Smooth muscle cell (in vitro differentiated cells): ENCODE measurements at regions not wholly inside any gene's neighbourhood (a gene's known extent, or its start where the extent isn't known, plus 50 kb on each side); places are given as distances from the start of the nearest gene placed in this dataset.
"Not testable (repeated sequence)": the region's sequence is repeated elsewhere in the genome, so short reads cannot be mapped to it uniquely, and the experiment has no call there.

ENCODE experiments used
- DNase-seq: peaks from one replicate; lab custom pipeline; 2025; ENCODE audit not compliant: unreplicated experiment; lab: John Stamatoyannopoulos, UW
- H2AFZ ChIP-seq: fragments of 200-600 bp; sonication (generic); 2 replicates; pipeline ENCODE4 v1.6.0; 2016; ENCODE audit warnings: antibody characterized with exemption, low read depth, mild to moderate bottlenecking
- H3F3A ChIP-seq: fragments of 200-600 bp; sonication (generic); 2 replicates; pipeline ENCODE4 v1.6.0; 2017; ENCODE audit warnings: antibody characterized with exemption, low read depth
- H3K27ac ChIP-seq: fragments of 200-600 bp; sonication (generic); 2 replicates; pipeline ENCODE4 v1.5.1; 2016; ENCODE audit warnings: low read depth, mild to moderate bottlenecking
- H3K27me3 ChIP-seq: fragments of 200-600 bp; sonication (generic); 2 replicates; pipeline ENCODE4 v1.6.1; 2016; ENCODE audit warnings: low read depth, mild to moderate bottlenecking
- H3K36me3 ChIP-seq: fragments of 200-600 bp; sonication (generic); 2 replicates; pipeline ENCODE4 v1.5.1; 2016; ENCODE audit warnings: low read depth
- H3K4me1 ChIP-seq: fragments of 200-600 bp; sonication (generic); 2 replicates; pipeline ENCODE4 v1.5.1; 2016; ENCODE audit warnings: low read depth
- H3K4me2 ChIP-seq: fragments of 200-600 bp; sonication (generic); 2 replicates; pipeline ENCODE4 v1.6.0; 2016; ENCODE audit warnings: mild to moderate bottlenecking
- H3K4me3 ChIP-seq: fragments of 200-600 bp; sonication (generic); 2 replicates; pipeline ENCODE4 v1.5.1; 2016; ENCODE audit warnings: mild to moderate bottlenecking
- H3K79me2 ChIP-seq: fragments of 200-600 bp; sonication (generic); 2 replicates; pipeline ENCODE4 v1.6.0; 2016; ENCODE audit warnings: low read depth, mild to moderate bottlenecking
- H3K9ac ChIP-seq: fragments of 200-600 bp; sonication (generic); 2 replicates; pipeline ENCODE4 v1.6.0; 2016; ENCODE audit warnings: low read depth
- H3K9me3 ChIP-seq: fragments of 200-600 bp; sonication (generic); replicated peaks from 2 replicates; pipeline ENCODE4 v1.5.1; 2016; ENCODE audit warnings: low read depth
- H4K20me1 ChIP-seq: fragments of 200-600 bp; sonication (generic); 2 replicates; pipeline ENCODE4 v1.6.0; 2016; ENCODE audit warnings: low read depth
- WGBS: methylation state at CpG from one replicate; pipeline ENCODE4 v1.1.7; 2016; ENCODE audit warnings: low lambda C conversion rate; 5-methylcytosine and 5-hydroxymethylcytosine counted together
- TF ChIP-seq, protein P1 (sequence below): fragments of 200-600 bp; sonication (generic); IDR thresholded peaks from 2 replicates; pipeline ENCODE4 v1.5.1; 2017; ENCODE audit warnings: borderline replicate concordance, mild to moderate bottlenecking, antibody characterized with exemption; ENCODE audit not compliant: insufficient read depth, poor library complexity, severe bottlenecking

DNA sequence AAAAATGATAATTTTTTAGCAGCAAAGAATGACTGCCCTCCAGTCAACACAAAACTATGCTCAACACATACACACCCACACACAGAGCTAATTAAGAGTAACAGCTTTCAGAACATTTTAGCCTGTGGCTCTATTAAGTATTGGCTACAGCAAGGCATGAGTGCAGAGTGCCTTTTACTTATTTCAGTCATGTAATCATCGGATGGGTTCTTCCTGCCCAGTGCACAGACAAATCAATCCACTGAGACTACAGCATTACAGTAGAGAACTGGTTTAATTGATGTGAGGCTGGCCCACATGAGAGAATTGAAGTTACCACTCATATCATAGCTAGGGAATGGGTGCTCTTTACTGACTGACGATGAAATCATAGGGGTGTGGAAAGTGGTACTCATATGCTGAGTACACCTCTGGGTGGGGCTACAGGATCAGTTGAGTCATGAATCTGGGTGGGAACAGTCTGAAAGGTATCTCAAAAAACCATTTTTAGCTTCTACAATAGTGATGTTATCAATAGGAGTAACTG lies 241.0 kb downstream of the FSIP2 start:
- Histone ChIP-seq H2AFZ (no peak overlapping the region), H3K27me3 (no peaks in the 10 kb centered on the region), H3K9ac (no peak overlapping the region), H3K4me1 (peaks cover 8% of the 10 kb centered on the region), H3K9me3 (no peaks in the 10 kb centered on the region), H3K4me3 (no peak overlapping the region), H3K27ac (peak overlapping the region; percentile 77), H3F3A (peaks cover 10% of the 10 kb centered on the region), H3K4me2 (peak overlapping the region; percentile 2), H4K20me1 (no peaks in the 10 kb centered on the region), H3K36me3 (no peaks in the 10 kb centered on the region), H3K79me2 (no peaks in the 10 kb centered on the region)
- WGBS, result 32% methylated on average over 2 of the region's 2 CpGs
- TF ChIP-seq, protein P1, sequence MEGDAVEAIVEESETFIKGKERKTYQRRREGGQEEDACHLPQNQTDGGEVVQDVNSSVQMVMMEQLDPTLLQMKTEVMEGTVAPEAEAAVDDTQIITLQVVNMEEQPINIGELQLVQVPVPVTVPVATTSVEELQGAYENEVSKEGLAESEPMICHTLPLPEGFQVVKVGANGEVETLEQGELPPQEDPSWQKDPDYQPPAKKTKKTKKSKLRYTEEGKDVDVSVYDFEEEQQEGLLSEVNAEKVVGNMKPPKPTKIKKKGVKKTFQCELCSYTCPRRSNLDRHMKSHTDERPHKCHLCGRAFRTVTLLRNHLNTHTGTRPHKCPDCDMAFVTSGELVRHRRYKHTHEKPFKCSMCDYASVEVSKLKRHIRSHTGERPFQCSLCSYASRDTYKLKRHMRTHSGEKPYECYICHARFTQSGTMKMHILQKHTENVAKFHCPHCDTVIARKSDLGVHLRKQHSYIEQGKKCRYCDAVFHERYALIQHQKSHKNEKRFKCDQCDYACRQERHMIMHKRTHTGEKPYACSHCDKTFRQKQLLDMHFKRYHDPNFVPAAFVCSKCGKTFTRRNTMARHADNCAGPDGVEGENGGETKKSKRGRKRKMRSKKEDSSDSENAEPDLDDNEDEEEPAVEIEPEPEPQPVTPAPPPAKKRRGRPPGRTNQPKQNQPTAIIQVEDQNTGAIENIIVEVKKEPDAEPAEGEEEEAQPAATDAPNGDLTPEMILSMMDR, result no peak
- no peak for DNase-seq

GRCh38 chr2:185980944-185981343 lies 242.3 kb downstream of the FSIP2 start:
- H3K4me3 ChIP-seq, result no peak overlapping the region
- WGBS, result 88% methylated on average over 3 of the region's 3 CpGs
- no peaks in the 10 kb centered on the region for H4K20me1 ChIP-seq
- no peak for DNase-seq
- no peak overlapping the region for H3K4me2 ChIP-seq
- peak overlapping the region; percentile 23 for H3K27ac ChIP-seq
- peaks cover 10% of the 10 kb centered on the region for H3F3A ChIP-seq
- H3K36me3 ChIP-seq, result no peaks in the 10 kb centered on the region
- no peak overlapping the region for H3K9ac ChIP-seq
- H3K79me2 ChIP-seq, result no peaks in the 10 kb centered on the region
- H3K4me1 ChIP-seq, result peaks cover 8% of the 10 kb centered on the region
- H3K27me3 ChIP-seq, result no peaks in the 10 kb centered on the region
- H2AFZ ChIP-seq, result no peak overlapping the region
- no peaks in the 10 kb centered on the region for H3K9me3 ChIP-seq
- TF ChIP-seq, protein P1, result no peak

DNA sequence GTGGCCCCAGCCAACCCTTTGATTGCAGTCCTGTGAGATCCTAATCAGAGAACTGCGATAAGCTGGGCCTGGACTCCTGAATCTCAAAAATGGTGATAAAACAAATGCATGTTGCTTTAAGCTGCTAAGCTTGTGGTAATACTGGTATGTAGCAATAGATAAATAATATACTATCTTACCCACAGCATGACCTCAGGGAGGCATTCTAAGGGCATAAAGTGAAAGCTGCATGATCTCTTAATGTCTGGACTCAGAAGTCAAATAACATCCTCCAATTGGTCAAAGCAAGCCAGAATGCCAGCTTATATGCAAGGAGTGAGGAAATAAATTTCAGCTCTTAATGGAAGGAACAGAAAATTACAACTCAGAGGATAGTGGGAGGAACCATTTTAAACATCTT lies 246.1 kb downstream of the FSIP2 start:
- Histone ChIP-seq H3K4me3 (no peak overlapping the region), H4K20me1 (no peaks in the 10 kb centered on the region), H3K4me1 (no peaks in the 10 kb centered on the region), H3K9ac (no peak overlapping the region), H3K4me2 (no peak overlapping the region), H3K36me3 (no peaks in the 10 kb centered on the region), H3K27ac (no peak overlapping the region), H3K79me2 (no peaks in the 10 kb centered on the region), H3F3A (peaks cover 8% of the 10 kb centered on the region), H3K27me3 (no peaks in the 10 kb centered on the region), H3K9me3 (no peaks in the 10 kb centered on the region), H2AFZ (no peak overlapping the region)
- TF ChIP-seq, protein P1, result no peak
- no peak for DNase-seq
- WGBS, result 20% methylated on average over 1 of the region's 1 CpG

DNA sequence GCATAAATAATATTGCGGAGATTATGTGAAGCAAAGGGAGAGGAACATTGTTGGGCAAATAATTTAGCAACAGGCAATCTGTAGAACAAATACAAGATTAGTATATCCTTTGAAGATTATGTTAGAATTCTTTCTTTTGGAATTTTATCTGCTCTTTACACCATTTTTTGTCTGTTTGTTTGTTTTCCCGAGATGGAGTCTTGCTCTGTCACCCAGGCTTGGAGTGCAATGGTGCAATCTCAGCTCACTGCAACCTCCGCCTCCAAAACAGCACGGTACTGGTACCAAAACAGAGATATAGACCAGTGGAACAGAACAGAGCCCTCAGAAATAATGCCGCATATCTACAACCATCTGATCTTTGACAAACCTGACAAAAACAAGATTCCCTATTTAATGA lies 250.3 kb downstream of the FSIP2 start:
- not testable (repeated sequence) for H3K27me3 ChIP-seq, H2AFZ ChIP-seq, H3K4me2 ChIP-seq

More for the DNA sequence above, 250.3 kb downstream of the FSIP2 start:
- DNase-seq, H3F3A ChIP-seq, H3K79me2 ChIP-seq, H3K9ac ChIP-seq, H3K36me3 ChIP-seq, H3K27ac ChIP-seq, H4K20me1 ChIP-seq, H3K4me1 ChIP-seq, H3K4me3 ChIP-seq, H3K9me3 ChIP-seq: not testable (repeated sequence)
- WGBS, result 73% methylated on average over 5 of the region's 5 CpGs
